ENCODE measurements at regions not wholly inside any gene's neighbourhood (a gene's known extent, or its start where the extent isn't known, plus 50 kb on each side); places are given as distances from the start of the nearest gene placed in this dataset.

DNA sequence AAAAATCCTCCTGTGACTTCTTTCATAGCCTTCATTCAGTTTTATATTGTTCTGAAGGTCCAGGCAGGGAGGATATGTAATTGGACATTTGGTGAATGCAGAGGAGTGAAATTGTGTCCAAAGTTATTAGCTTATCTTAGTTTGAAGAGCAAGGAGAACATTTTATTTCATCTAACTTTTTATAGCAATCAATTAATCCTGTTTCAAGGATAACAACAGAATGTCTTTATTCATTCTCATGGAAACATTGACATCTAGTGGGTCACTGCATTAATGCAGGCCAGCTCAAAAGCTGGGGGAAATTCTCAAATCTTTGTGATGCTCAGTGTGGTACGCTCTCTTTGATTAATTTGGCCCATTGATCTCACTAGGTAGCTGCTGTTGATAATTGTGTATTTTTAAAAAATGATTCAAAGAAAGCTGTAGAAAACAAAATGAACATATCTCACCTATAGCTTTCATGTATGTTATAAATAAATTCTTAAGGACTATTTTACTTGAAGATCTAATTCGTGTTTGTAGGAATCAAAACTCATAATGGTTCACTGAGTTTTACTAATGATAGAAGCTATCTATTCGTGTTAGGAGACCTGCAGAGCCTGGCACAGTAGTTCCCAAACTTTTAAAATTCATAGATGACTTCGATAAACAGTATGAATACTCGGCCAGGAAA is 150.8 kb upstream of the KCNMB2 start:
- peak; percentile 44 for DNase-seq (ENCODE audit: low read depth)
- H3K4me3 ChIP-seq (ENCODE audit: low read length), result no peak overlapping the region
- TF ChIP-seq, protein P1, sequence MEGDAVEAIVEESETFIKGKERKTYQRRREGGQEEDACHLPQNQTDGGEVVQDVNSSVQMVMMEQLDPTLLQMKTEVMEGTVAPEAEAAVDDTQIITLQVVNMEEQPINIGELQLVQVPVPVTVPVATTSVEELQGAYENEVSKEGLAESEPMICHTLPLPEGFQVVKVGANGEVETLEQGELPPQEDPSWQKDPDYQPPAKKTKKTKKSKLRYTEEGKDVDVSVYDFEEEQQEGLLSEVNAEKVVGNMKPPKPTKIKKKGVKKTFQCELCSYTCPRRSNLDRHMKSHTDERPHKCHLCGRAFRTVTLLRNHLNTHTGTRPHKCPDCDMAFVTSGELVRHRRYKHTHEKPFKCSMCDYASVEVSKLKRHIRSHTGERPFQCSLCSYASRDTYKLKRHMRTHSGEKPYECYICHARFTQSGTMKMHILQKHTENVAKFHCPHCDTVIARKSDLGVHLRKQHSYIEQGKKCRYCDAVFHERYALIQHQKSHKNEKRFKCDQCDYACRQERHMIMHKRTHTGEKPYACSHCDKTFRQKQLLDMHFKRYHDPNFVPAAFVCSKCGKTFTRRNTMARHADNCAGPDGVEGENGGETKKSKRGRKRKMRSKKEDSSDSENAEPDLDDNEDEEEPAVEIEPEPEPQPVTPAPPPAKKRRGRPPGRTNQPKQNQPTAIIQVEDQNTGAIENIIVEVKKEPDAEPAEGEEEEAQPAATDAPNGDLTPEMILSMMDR (conservative IDR thresholded peaks at IDR 0.05; ENCODE audit: low read length), result peak; percentile 86

DNA sequence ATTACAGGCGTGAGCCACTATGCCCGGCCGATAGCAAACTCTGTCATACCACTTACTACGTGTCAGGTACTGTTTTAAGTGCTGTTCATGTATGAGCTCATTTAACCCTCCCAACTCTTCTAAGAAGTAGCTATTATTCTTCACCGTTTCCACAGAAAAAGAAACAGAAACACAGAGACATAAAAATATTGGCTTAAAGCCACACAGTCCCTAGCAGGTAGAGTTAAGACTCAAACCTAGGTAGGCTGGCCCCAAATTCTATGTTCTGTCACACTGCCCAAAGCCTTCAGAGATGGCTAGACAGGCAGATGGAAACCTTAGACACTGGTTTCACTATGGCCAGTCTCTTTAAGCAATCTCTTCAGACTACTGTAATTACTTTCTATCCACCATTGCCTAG is 149.8 kb upstream of the KCNMB2 start:
- TF ChIP-seq, protein P1 (conservative IDR thresholded peaks at IDR 0.05; ENCODE audit: low read length), result no peak
- H3K4me3 ChIP-seq (ENCODE audit: low read length), result no peak overlapping the region
- no peak for DNase-seq (ENCODE audit: low read depth)

DNA sequence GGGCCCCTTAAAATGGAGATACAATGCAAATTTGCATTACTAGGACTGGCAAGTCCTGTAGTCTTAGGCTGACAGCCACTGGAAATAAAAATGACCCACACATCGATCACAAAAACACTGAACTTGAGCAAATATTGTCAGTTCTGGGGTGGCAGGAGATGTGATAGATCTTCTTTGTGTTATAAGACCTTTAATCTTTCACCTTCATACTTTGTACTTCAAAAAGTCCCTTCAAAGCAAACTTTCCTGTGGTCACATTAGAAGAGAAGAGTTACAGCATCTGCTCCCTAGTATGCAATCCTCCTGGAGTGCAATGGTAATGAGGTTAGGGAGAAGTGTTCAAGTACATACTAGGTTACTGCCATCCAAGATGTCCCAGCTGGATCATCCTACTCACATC is 149.4 kb upstream of the KCNMB2 start:
- DNase-seq (ENCODE audit: low read depth), result peak; percentile 11
- TF ChIP-seq, protein P1 (conservative IDR thresholded peaks at IDR 0.05; ENCODE audit: low read length), result no peak
- no peak overlapping the region for H3K4me3 ChIP-seq (ENCODE audit: low read length)

DNA sequence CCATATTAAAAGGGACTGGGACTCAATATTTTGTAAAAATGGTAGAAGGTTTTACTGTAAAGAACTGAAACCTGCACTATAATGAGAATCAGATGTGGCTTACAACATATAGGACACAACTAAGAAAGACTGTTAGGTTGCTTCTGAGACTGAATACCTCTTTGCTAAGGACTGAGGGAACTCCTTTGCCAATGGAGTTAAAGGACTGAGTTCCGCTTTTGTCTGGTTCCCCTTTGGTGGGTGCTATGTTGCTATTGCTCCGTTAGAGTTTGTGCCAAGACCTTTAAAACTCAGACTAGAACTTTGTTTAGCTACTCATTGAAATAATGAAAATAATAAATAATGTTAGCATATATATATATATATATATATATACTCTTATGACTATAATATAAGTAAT is 147.8 kb upstream of the KCNMB2 start:
- H3K4me3 ChIP-seq (ENCODE audit: low read length), result no peak overlapping the region
- TF ChIP-seq, protein P1 (conservative IDR thresholded peaks at IDR 0.05; ENCODE audit: low read length), result no peak
- no peak for DNase-seq (ENCODE audit: low read depth)

DNA sequence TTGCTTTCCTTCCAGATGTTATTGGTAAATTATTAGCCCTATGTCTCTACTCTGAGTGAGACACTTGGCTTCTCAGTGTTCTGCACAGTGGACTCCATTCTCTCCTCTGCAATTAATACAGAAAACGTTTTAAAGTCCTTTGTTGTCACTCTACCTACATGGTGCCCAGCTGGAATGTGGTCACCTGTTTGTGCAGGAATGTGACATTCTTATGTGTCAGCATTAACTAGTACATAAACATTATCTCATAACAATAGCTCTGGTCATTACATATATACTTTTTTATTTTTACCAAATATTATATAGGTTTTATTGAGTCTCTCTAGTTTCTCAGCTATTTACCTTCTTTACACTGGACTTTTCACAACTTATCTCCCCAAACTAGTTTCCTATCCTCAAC is 147.0 kb upstream of the KCNMB2 start:
- TF ChIP-seq, protein P1 (conservative IDR thresholded peaks at IDR 0.05; ENCODE audit: low read length), result no peak
- no peak overlapping the region for H3K4me3 ChIP-seq (ENCODE audit: low read length)

DNA sequence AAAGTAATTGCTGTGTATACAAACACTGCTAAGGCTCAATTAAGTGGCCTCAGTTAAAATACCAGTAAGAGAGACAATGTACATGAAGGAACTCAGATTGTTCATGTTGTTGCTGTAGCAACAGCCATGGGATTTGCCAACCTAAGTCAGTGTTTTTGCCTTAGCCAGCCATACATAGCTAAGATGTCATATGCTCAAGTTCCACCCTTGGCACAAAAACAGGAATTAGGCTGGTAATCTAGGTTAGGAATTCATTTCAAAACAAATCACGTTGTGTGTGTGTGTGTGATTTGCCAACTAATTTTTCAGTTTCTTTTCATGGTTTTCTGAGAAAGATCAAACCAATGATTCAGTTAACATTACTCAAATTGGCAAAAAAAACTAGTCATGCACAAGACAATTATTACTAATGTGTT is 143.7 kb upstream of the KCNMB2 start:
- peak; percentile 98 for DNase-seq (ENCODE audit: low read depth)
- no peak overlapping the region for H3K4me3 ChIP-seq (ENCODE audit: low read length)
- TF ChIP-seq, protein P1 (conservative IDR thresholded peaks at IDR 0.05; ENCODE audit: low read length), result no peak

More for the DNA sequence above, 147.0 kb upstream of the KCNMB2 start:
- no peak for DNase-seq (ENCODE audit: low read depth)

DNA sequence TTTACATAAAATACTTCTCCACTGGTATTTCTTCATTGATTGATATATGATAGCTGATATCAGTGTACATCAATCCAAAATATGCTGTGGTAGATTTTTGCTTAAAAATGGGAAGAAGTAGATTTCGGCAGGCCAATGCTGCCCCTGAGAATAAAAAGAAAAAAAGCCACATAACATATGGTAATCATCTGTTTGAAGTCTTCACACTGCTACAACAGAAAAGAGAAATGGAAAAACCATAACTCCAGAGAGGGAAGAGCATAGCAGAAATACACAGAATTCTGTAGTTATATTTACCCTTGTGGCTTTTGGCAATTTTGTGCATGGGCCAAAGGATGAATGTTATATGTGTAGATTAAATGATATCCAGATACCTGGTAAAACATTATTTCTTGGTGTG is 143.1 kb upstream of the KCNMB2 start:
- TF ChIP-seq, protein P1 (conservative IDR thresholded peaks at IDR 0.05; ENCODE audit: low read length), result no peak
- H3K4me3 ChIP-seq (ENCODE audit: low read length), result no peak overlapping the region
- peak; percentile 78 for DNase-seq (ENCODE audit: low read depth)

Data from AG10803 (cell line).